ENCODE measurements at regions not wholly inside any gene's neighbourhood (a gene's known extent, or its start where the extent isn't known, plus 50 kb on each side); places are given as distances from the start of the nearest gene placed in this dataset.
"Not testable (repeated sequence)": the region's sequence is repeated elsewhere in the genome, so short reads cannot be mapped to it uniquely, and the experiment has no call there.

DNA sequence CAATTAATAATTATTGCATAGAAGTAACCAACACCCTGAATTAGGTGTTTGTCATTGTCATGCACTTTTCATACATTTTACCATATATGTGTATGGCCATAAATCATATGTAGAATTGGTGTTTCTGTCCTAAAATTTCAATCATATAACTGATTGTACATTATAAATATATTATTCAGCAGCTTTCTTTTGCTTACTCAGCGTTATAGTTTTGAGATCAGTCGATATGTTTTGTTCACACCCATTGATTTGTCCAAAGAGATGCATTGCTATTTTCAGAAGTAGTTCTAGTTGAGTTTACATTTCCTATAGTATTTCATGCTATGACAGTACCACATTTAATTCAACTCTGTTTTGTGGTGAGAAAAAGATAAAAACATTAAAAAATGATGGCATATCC lies 50.5 kb upstream of the PARP4 start:
- TF ChIP-seq, protein P1, sequence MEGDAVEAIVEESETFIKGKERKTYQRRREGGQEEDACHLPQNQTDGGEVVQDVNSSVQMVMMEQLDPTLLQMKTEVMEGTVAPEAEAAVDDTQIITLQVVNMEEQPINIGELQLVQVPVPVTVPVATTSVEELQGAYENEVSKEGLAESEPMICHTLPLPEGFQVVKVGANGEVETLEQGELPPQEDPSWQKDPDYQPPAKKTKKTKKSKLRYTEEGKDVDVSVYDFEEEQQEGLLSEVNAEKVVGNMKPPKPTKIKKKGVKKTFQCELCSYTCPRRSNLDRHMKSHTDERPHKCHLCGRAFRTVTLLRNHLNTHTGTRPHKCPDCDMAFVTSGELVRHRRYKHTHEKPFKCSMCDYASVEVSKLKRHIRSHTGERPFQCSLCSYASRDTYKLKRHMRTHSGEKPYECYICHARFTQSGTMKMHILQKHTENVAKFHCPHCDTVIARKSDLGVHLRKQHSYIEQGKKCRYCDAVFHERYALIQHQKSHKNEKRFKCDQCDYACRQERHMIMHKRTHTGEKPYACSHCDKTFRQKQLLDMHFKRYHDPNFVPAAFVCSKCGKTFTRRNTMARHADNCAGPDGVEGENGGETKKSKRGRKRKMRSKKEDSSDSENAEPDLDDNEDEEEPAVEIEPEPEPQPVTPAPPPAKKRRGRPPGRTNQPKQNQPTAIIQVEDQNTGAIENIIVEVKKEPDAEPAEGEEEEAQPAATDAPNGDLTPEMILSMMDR (conservative IDR thresholded peaks at IDR 0.05): no peak
- Mint-ChIP-seq H3K9me3 (peaks cover 4% of the 10 kb centered on the region), H3K36me3 (ENCODE audit: low read depth) (peaks cover 3% of the 10 kb centered on the region), H3K27ac (ENCODE audit: unreplicated experiment) (no peak overlapping the region), H3K4me3 (no peak overlapping the region), H3K4me1 (peaks cover 13% of the 10 kb centered on the region), H3K27me3 (ENCODE audit: low read depth) (no peaks in the 10 kb centered on the region)
- DNase-seq (ENCODE audit: low read depth, low spot score): no peak

DNA sequence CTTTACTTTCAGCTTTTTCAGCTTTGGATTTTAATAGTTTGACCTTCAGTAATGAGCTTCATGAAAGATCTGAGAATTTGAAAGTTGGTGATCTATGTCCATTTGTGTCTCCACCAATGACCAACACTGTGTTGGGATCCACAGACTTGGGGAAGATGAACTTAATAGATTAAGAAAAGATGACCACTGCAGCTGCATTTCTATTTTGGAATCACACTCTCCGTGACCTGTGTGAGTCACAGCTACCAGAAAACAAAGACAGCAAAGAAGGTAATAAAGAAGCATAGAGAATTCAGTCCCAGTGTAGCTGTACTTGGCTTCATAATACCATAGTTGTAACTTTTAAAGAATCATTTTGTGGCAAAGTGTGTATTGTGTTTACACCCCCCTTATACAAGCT lies 51.4 kb upstream of the PARP4 start:
- DNase-seq (ENCODE audit: low read depth, low spot score); H3K27me3 Mint-ChIP-seq (ENCODE audit: low read depth); H3K4me3 Mint-ChIP-seq; H3K36me3 Mint-ChIP-seq (ENCODE audit: low read depth); H3K9me3 Mint-ChIP-seq: not testable (repeated sequence)
- Mint-ChIP-seq H3K4me1 (peaks cover 13% of the 10 kb centered on the region), H3K27ac (ENCODE audit: unreplicated experiment) (peak overlapping the region; percentile 3)

DNA sequence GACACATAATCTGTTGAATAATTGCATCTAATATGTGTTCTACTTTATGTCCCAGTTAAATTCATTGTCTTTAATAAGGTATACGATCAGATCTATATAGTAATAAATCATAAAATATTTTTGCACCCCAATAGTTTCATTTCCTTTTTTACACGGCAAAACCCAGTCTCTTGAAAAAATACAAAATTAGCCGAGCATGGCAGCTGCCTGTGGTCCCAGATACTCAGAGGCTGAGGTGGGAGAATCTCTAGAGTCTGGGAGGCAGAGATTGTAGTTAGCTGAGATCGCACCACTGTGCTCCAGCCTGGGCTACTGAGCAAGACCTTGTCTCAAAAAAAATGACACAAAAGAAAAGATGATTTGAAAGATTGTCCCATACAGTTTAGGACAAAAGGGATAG lies 52.3 kb upstream of the PARP4 start:
- Mint-ChIP-seq H3K4me3 (no peak overlapping the region), H3K27me3 (ENCODE audit: low read depth) (no peaks in the 10 kb centered on the region), H3K36me3 (ENCODE audit: low read depth) (no peaks in the 10 kb centered on the region), H3K4me1 (peaks cover 13% of the 10 kb centered on the region), H3K9me3 (no peaks in the 10 kb centered on the region), H3K27ac (ENCODE audit: unreplicated experiment) (no peak overlapping the region)
- TF ChIP-seq, protein P1 (conservative IDR thresholded peaks at IDR 0.05): no peak
- no peak for DNase-seq (ENCODE audit: low read depth, low spot score)

DNA sequence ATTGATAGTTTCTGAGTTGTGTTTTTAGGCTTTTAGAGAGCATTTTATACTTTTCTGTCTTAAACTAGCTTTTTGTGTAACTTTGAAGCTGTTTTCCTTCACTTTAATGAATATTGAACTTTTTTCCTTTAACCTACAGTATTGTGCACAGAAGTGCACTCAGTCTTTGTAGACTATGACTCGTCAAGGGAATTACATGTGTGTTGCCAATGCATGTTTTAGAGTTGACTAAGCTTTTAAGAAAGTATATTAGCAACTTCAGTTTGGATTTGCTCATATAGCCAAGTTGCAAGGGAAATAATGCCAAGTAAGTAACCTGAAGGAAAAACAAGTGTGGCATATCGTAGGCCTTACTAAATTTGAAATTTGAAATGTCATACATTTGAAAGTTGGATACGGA lies 55.0 kb upstream of the PARP4 start:
- DNase-seq (ENCODE audit: low read depth, low spot score); H3K27ac Mint-ChIP-seq (ENCODE audit: unreplicated experiment); H3K27me3 Mint-ChIP-seq (ENCODE audit: low read depth); H3K4me3 Mint-ChIP-seq; H3K36me3 Mint-ChIP-seq (ENCODE audit: low read depth); H3K9me3 Mint-ChIP-seq: not testable (repeated sequence)
- peaks cover 13% of the 10 kb centered on the region for H3K4me1 Mint-ChIP-seq

DNA sequence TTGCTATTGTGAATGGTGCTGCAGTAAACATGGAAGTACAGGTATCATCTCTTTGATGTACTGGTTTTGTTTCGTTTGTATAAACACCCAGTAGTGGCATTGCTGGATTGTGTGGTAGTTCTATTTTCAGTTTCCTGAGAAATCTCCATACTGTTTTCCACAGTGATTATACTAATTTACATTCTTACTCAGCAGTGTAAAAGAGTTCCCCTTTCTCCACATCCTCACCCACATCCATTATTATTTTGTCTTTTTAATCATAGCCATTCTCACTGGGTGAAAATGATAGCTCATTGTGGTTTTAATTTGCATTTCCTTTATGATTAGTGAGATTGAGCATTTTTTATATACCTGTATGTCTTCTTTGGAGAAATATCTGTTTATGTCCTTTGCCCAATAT lies 62.3 kb upstream of the PARP4 start:
- H3K36me3 Mint-ChIP-seq (ENCODE audit: low read depth): no peaks in the 10 kb centered on the region
- no peaks in the 10 kb centered on the region for H3K27me3 Mint-ChIP-seq (ENCODE audit: low read depth)
- no peak for DNase-seq (ENCODE audit: low read depth, low spot score)
- peaks cover 10% of the 10 kb centered on the region for H3K9me3 Mint-ChIP-seq
- TF ChIP-seq, protein P1 (conservative IDR thresholded peaks at IDR 0.05): no peak
- H3K27ac Mint-ChIP-seq (ENCODE audit: unreplicated experiment): no peak overlapping the region
- H3K4me1 Mint-ChIP-seq: no peaks in the 10 kb centered on the region
- H3K4me3 Mint-ChIP-seq: no peak overlapping the region

DNA sequence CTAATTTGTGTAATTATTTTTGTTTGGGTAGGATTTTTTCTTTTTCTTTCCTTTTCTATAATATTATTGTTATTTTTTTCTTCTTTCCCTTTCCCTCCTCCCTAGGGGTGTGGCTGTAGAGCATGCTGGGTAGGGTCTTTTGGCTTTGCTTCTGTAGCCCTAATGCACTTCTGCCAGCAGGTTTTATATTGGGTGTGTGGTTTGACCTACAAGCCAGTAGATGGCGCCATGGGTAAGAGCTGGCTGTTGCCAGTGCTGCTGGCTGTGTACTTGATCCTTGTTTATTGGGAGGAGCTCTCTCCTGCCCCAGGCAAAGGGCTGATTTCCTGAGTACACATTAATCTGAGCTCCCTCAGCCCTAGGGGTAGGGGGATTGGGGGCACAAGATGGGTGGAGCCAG lies 67.7 kb upstream of the PARP4 start:
- TF ChIP-seq, protein P1 (conservative IDR thresholded peaks at IDR 0.05): peak; percentile 64
- not testable (repeated sequence) for H3K4me3 Mint-ChIP-seq; H3K27ac Mint-ChIP-seq (ENCODE audit: unreplicated experiment); H3K27me3 Mint-ChIP-seq (ENCODE audit: low read depth); H3K36me3 Mint-ChIP-seq (ENCODE audit: low read depth); H3K4me1 Mint-ChIP-seq
- H3K9me3 Mint-ChIP-seq: peaks cover 10% of the 10 kb centered on the region
- peak; percentile 3 for DNase-seq (ENCODE audit: low read depth, low spot score)

DNA sequence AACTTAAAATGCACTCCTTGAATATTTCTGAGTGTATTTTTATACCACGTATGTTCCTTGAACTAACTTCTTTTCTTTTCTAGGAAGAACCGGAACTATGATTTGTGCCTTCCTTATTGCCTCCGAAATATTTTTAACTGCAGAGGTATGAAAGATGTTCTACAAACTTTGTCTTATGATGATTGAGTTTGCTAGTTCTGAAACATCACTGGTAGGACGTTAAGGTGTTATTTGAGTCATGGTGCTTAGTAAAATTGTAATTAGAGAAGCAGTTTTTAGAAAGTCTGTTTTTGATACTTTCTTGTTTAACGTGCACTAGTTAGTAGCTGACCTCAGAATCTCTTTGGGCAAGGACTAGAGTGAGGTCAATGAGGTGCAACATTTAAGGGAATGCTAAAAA lies 69.0 kb upstream of the PARP4 start:
- not testable (repeated sequence) for DNase-seq (ENCODE audit: low read depth, low spot score); H3K27me3 Mint-ChIP-seq (ENCODE audit: low read depth); H3K27ac Mint-ChIP-seq (ENCODE audit: unreplicated experiment); H3K9me3 Mint-ChIP-seq; H3K4me1 Mint-ChIP-seq; H3K36me3 Mint-ChIP-seq (ENCODE audit: low read depth); H3K4me3 Mint-ChIP-seq

DNA sequence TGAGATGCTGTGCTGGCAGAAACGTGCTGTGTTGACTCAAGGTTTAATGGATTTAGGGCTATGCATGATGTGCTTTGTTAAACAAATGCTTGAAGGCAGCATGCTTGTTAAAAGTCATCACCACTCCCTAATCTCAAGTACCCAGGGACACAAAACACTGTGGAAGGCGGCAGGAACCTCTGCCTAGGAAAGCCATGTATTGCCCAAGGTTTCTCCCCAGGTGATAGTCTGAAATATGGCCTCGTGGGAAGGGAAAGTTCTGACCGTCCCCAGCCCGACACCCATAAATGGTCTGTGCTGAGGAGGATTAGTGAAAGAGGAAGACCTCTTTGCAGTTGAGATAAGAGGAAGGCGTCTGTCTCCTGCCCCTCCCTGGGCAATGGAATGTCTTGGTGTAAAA lies 79.1 kb upstream of the PARP4 start:
- Mint-ChIP-seq H3K9me3 (peaks cover 10% of the 10 kb centered on the region), H3K4me1 (peaks cover 17% of the 10 kb centered on the region), H3K27ac (ENCODE audit: unreplicated experiment) (peak overlapping the region; percentile 72)
- H3K27me3 Mint-ChIP-seq (ENCODE audit: low read depth); H3K36me3 Mint-ChIP-seq (ENCODE audit: low read depth); H3K4me3 Mint-ChIP-seq; DNase-seq (ENCODE audit: low read depth, low spot score): not testable (repeated sequence)

DNA sequence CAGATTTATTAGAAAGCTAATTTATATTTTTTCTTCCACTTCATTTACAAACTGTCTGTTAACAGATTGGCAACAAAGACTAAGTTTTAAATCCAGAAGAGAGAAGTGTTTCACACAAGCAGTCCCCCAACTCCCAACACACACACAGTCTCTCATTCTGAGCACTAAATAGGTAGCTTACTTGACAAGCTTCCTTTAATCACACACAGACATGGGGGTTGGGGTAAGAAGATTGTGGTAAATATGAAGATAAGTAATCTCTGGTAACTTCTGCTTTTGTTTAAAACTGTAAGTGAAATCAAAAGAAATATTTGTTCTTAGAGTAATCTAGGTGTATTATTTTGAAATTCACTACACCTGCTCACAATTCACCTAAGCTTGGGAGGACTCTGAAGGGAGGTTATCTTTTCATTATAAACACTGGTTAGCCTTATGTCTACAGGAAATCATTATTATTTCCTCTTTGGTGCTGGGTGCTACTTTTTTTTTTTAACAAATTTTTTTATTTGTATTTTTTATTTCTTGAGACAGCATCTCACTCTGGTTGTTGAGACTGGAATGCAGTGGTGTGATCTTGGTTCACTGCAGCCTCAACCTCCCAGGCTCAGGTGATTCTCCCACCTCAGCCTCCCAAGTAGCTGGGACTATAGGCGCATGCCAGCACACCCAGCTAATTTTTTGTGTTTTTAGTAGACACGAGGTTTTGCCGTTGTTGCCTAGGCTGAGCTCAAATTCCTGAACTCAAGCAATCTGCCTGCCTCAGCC lies 82.1 kb upstream of the ATP12A start:
- H3K27me3 Mint-ChIP-seq (ENCODE audit: low read depth); H3K9me3 Mint-ChIP-seq; H3K36me3 Mint-ChIP-seq (ENCODE audit: low read depth); H3K4me3 Mint-ChIP-seq; H3K27ac Mint-ChIP-seq (ENCODE audit: unreplicated experiment); H3K4me1 Mint-ChIP-seq; DNase-seq (ENCODE audit: low read depth, low spot score): not testable (repeated sequence)
